ENCODE measurements at regions not wholly inside any gene's neighbourhood (a gene's known extent, or its start where the extent isn't known, plus 50 kb on each side); places are given as distances from the start of the nearest gene placed in this dataset.
A peak's percentile ranks its signal among the peaks of the same experiment; 100 is the strongest.

GRCh38 chr9:80866576-80867227, 822.6 kb downstream of the TLE1 start:
- DNase-seq (ENCODE audit: low spot score), result no peak

GRCh38 chr9:80866121-80866520, 823.2 kb downstream of the TLE1 start:
- DNase-seq (ENCODE audit: low spot score), result no peak

DNA sequence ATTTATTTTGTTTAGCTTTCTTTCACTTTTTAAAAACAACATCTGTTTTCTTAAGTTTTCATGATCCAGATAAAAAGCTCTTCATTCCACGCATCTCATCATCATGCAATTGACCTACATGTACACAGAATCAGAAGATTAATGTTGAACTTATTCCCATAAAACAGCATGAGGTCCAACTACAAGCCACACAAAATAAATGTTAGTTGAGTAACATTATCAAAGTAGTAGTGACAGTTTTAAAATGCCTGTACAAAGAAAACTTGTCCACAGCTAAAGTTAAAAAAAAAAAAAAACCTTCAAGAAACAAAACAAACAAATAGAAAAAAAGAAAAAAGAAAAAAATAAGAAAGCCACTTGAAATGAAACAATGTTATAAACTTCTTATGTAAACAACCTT, 846.3 kb downstream of the TLE1 start:
- no peak for DNase-seq (ENCODE audit: low spot score)

GRCh38 chr9:80842389-80842788, 847.0 kb downstream of the TLE1 start:
- DNase-seq (ENCODE audit: low spot score), result no peak

- no peak for DNase-seq (ENCODE audit: low spot score)
Measured at GRCh38 chr9:80841888-80842287, 847.5 kb downstream of the TLE1 start.

DNA sequence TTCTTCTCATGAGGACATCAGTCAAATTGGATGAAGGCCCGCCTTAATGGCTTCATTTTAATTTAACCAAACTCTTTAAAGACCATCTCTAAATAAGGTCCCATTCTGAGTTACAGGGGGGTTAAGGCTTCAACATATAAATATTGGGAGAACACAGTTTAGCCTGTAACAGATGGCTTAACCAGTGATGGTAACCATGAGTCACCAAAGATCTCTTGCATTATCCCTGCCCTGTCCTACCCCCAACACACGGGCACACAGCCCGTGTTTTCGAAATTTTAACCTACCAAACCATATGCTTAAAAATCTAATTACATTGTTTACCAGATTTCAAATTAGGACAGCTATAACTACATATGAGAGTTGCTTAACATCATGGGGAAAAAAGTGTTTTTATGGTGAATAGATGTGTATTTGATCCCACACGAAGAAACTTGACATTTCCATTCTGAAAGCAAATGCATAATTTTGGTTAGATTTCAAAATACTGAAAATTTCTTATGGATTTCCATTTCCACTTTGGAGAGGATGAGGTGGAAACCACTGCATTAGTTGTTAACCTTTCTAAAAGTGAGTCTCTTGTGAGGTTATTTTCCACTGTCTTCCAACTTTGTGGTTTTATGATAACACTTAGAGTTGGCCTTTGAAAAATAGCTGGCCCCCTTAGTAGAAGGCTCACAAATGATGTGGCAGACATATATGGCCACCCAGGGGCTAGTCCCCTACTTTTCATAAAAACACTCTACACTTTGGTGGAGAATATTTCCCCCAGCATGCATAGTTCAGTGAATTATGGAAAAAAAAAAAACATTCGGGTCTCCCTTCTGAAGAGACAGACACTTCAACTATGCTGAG, 849.3 kb downstream of the TLE1 start:
- DNase-seq (ENCODE audit: low spot score), result no peak

GRCh38 chr9:80836013-80836412, 853.3 kb downstream of the TLE1 start:
- no peak for DNase-seq (ENCODE audit: low spot score)

GRCh38 chr9:80831751-80832150, 857.6 kb downstream of the TLE1 start:
- no peak for DNase-seq (ENCODE audit: low spot score)

DNA sequence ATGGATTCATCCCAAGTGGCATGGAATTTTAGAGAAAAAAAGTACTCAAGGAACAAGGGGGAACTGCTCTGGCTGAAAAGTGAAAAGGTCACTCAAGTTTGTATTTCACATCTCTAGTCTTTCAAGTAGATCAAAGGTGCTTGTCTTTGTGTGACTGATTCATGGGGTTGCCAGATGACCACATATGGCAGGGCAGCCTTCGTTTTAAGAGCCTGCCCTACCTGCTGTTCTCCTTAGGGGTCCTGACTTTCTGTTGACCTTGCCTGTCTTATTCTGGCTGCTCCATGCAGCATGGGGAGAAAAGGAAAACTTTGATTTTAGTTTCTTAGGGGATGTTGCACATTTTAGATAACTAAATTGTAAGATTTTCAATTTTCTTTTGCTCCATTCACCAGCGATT, 877.7 kb downstream of the TLE1 start:
- DNase-seq (ENCODE audit: low spot score), result no peak

GRCh38 chr9:80811003-80811402, 878.3 kb downstream of the TLE1 start:
- DNase-seq (ENCODE audit: low spot score), result no peak

DNA sequence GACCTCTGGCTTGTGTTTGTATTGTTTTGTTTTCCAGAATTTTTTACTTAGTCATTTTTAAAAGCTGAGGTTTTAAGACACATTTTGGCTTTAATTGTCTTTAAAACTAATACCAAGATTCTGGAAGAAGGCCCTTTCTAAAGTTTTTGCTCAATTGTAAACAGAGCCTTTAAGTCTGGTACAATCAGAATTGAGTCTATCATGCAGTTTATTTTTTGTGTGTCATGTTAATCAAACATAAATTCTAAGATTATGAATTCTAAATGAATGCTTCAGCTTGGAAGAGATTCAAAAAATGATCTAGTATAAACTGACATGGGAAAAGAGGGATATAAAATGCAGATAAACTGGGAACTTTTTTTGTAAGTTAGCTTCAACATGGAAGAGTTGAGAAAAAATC, 882.7 kb downstream of the TLE1 start:
- DNase-seq (ENCODE audit: low spot score), result no peak

DNA sequence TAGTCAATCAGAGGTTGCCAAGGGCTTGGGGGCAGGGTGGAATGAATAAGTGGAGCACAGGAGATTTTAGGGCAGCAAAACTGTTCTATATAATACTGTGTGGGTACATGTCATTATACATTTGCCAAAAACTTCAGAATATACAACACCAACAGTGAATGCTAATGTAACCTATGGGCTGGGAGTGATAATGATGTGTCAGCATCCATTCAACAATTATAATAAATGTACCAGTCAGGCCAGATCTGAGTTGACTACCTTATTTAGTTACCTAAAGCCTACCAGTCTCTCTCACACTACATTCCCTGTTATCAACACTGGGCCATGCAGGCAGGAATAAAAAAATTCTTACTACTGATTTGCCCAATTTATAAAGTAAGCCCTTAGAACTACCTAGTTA, 884.5 kb downstream of the TLE1 start:
- no peak for DNase-seq (ENCODE audit: low spot score)

DNA sequence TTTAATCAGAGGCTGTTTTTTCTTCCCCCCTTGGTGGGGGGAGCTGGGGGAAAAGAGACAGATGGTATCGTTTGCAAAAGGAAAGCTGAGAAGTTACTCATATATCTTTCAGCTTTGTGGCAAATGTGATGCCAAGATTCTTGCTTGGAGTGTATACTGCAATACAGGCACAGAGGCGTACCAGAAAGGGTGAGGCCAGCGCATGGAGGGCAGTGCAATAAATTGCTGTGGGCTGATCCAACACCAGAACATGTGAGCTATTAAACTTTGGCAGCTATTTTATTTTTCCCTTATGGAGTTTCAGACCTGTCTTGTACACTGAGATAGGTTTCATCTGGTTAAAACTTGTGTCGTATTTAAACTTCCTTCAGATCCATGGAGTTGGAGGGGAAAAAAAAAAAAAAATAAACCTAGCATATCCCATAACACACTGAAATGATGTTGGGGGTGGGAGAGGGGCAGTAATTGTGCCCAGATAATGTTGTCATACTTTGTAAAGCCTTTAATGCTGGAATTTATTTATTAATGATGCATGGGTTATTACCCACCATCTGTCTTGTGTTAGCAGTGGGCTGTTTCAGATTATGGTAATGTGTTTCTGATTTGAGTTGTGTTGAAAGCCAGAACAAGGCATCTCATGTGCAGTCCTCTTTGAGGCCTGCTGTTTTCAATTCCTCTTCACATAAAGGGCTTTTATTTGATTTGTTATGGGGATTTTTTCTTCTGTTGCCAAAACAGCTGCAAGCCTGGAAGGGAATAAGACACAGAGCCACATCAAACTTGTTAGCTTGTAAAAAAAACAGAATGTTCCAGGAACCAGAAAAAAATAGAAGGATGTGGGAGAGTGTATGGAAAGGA, 891.3 kb downstream of the TLE1 start:
- DNase-seq (ENCODE audit: low spot score), result peak; percentile 96

DNA sequence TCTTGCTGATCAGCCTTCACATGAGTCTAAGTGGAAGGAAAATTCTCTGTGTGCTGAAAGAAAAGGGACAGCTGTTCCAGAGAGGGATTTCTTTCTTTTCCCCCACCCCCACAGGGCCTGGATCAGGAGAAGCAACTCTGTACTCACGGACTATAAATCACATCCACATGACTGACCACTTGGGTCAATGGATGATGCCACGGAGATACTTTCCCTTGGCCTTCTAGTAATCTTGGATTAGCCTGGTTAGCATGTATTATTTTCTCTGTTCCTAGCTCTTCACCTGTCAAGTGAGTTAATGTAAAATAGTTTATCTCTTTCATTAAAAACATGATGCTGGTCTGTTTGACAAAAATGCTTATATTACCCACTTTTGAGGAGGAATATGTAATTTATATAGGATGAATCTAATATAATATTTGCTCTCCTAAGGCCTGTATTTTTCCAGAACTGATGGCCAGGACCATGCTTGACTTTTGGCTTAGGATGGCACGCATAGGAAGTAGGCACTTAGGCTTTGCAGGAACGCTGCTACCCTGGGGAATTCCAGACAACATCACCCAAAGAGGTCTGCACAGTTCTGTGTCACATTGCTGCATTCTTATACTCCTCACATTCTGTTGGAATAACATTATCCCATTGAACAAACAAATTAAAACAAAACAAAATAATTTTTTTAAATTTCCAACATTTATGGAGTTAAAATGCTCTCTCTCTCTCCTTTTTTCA, 892.1 kb downstream of the TLE1 start:
- peak; percentile 66 for DNase-seq (ENCODE audit: low spot score)

DNA sequence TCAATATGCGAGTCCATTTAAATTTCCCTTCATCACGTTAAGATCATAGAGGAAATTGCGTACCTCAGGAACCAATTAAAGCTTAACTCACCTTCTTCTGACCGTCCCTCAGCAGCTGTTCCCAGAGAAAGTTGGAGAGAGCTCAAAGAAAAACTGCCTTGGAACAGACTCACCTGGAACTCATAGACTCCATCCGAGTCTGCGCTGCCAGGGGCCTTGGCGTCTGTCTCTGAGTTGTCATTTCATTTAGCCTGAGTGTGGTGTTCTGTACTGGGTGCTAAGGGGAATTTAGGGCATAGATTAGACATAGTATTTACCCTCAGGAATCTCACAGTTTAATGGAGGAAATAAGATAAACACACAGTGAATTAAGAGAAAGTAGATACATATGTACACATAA, 892.7 kb downstream of the TLE1 start:
- peak; percentile 10 for DNase-seq (ENCODE audit: low spot score)

DNA sequence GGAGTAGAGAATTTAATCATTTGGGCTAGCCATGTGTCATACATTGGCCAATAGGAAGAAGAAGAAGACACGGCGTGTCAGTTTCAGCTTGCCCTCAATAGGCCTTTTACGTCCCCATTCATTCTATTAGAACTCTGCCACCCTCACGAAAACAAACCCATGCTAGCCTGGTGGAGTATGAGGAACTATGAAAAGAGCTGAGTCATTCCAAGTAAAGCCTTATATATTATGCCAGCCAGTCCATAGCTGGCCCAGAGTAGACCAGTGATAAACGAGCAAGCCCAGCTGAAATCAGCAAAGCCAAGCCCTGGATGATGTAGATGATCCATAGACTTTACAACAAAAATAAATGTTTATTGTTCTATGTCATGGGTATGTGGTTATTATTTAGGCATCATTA, 895.1 kb downstream of the TLE1 start:
- DNase-seq (ENCODE audit: low spot score), result no peak

GRCh38 chr9:80793706-80794105, 895.6 kb downstream of the TLE1 start:
- DNase-seq (ENCODE audit: low spot score), result no peak

DNA sequence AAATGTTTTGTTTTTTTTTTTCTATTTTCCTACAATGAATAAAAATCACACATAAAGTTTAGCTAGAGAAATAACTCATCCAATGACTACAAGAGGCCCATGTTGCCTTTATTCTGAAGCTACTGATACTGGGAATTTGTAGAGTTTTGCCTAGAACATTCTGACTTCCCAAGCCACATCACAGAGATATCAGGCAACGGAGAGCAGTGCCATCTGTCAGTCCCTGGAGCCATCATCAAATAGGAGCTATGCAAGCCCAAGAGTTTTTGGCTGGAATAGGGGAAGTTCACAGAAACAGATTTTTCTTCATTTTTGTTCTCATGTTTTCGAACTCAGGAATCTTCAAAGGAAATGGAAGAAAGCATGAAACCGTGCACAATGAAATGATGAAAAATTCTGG, 896.6 kb downstream of the TLE1 start:
- DNase-seq (ENCODE audit: low spot score), result no peak

- DNase-seq (ENCODE audit: low spot score), result no peak
Measured at GRCh38 chr9:80791836-80792235, 897.5 kb downstream of the TLE1 start.

DNA sequence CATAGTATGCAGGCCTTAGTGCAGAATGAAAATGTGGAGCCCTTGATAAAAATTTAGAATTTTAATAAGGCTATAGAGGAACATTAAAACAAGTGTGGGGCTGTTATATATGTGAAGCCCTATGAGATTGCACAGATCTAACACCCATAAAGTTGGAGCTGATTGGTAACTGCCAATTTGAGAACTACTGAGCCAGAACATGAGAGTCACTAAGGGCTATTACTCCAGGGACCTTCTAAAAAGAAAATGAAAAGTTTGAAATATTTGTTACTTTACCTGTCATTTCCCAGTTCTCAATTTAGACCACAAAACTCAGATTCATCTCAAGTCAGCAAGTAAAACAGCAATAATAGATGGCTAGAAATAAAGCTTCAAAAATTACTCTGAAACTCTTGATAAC, 898.6 kb downstream of the TLE1 start:
- DNase-seq (ENCODE audit: low spot score), result no peak

DNA sequence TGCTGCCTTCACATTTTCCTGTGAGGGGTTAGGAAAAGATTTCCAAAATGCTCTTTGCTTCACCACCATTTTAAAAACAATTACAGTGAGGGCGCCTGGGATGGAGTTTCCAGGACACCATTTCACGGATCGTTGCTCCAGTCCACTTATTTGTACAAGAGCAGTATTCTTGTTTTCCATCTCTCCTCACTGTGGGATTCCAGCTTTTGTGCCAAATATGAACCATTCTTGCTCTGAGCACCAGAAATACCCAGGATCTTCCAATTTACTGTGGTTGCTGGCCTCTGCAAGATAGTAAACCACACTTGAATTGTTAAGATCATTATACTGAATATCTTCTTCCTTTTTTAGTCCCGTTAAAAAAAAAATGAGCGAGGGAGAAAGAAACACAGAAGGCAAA, 899.5 kb downstream of the TLE1 start:
- no peak for DNase-seq (ENCODE audit: low spot score)

- DNase-seq (ENCODE audit: low spot score), result no peak
Measured at GRCh38 chr9:80787636-80788035, 901.7 kb downstream of the TLE1 start.
